ENCODE measurements at regions not wholly inside any gene's neighbourhood (a gene's known extent, or its start where the extent isn't known, plus 50 kb on each side); places are given as distances from the start of the nearest gene placed in this dataset.

- TF ChIP-seq CTCF (IDR thresholded peaks at IDR 0.05): no peak
- no peak for TF ChIP-seq POLR2A (IDR thresholded peaks at IDR 0.05)
- TF ChIP-seq POLR2AphosphoS5 (IDR thresholded peaks at IDR 0.05): no peak
- TF ChIP-seq EP300 (IDR thresholded peaks at IDR 0.05): no peak
Measured at GRCh38 chr5:136482206-136482605, 116.9 kb upstream of the TRPC7 start.
